Esophagus muscularis mucosa (tissue), 4 donors: ENCODE measurements at regions not wholly inside any gene's neighbourhood (a gene's known extent, or its start where the extent isn't known, plus 50 kb on each side); places are given as distances from the start of the nearest gene placed in this dataset.

ENCODE experiments used
- DNase-seq: peaks from one replicate; pipeline ENCODE4 v3.0.0-alpha.2; 2017; ENCODE audit errors: extremely low spot score
- H3K27ac ChIP-seq, 4 donors: fragments of 200-600 bp; sonication (generic); replicated peaks in 1 of 4; 1 replicate in 3 of 4; 2 replicates in 1 of 4; pipeline ENCODE4 v1.5.1; 2016 to 2019; ENCODE audit warnings: mild to moderate bottlenecking in 1 of 4
- H3K27me3 ChIP-seq, 4 donors: fragments of 200-600 bp; sonication (generic); one replicate each; pipeline versions ENCODE4 v1.5.1 to v1.6.0; 2016 to 2019
- H3K36me3 ChIP-seq, 4 donors: fragments of 200-600 bp; sonication (generic); one replicate each; pipeline ENCODE4 v1.5.1; 2016 to 2019
- H3K4me1 ChIP-seq, 4 donors: fragments of 200-600 bp; sonication (generic); one replicate each; pipeline ENCODE4 v1.5.1; 2016 to 2019
- H3K4me3 ChIP-seq, 4 donors: fragments of 200-600 bp; sonication (generic); 1 replicate in 2 of 4; 2 replicates in 2 of 4; pipeline ENCODE4 v1.5.1; 2016 to 2019; ENCODE audit warnings: mild to moderate bottlenecking in 4 of 4, moderate library complexity in 1 of 4
- H3K9me3 ChIP-seq, 4 donors: fragments of 200-600 bp; sonication (generic); 1 replicate in 3 of 4; 2 replicates in 1 of 4; pipeline ENCODE4 v1.5.1; 2016 to 2019
- EP300 ChIP-seq: sonication (generic); formaldehyde crosslinking; IDR thresholded peaks from one replicate; pipeline ENCODE4 v1.6.1; 2017; ENCODE audit warnings: antibody characterized with exemption
- POLR2A ChIP-seq: fragments of 450-650 bp; IDR thresholded peaks from one replicate; pipeline ENCODE4 v1.6.1; 2017; ENCODE audit warnings: antibody characterized with exemption, moderate library complexity, mild to moderate bottlenecking, low read depth
- POLR2AphosphoS5 ChIP-seq, 2 donors: sonication (generic); formaldehyde crosslinking; IDR thresholded peaks; one replicate each; pipeline ENCODE4 v1.6.1; 2017; ENCODE audit warnings: antibody characterized with exemption in 2 of 2
- WGBS: methylation state at CpG from one replicate; pipeline ENCODE4 v1.1.5; 2018; 5-methylcytosine and 5-hydroxymethylcytosine counted together
- intact Hi-C: fragments of 100-400 bp; cut with DNase I; formaldehyde crosslinking; loops from one replicate; pipeline ENCODE4 v1.15.1; 2023
- TF ChIP-seq, protein P1 (sequence below), 3 experiments: fragments of 200-600 bp in 2 of 3; fragments of 450-650 bp in 1 of 3; sonication (generic) in 2 of 3; IDR thresholded peaks; one replicate each; pipeline ENCODE4 v1.5.1; 2017 to 2019; ENCODE audit warnings: antibody characterized with exemption in 3 of 3, mild to moderate bottlenecking in 2 of 3, moderate library complexity in 1 of 3

DNA sequence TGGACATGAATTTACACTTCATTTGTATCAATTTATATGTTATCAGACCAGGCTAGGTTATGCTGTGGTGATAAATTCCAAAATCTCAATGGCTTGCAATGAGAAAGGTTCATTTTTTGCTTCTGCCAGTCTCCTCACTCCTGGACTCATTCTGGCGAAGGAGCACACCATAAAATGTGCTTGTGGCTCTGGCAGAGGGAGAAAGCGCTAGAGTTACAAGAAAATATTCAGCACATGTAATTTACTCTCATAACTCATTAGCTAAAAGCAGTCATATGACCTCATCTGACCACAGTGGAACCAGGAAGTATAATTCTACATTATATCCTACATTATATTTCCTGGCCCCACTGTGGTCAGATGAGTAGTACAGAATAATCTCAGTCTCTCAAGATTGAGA, 193.8 kb downstream of the BCHE start:
- peaks cover 3 to 30% (median 17%) of the 10 kb centered on the region in 4 donors for H3K4me1 ChIP-seq
- H3K36me3 ChIP-seq, result no peaks in the 10 kb centered on the region
- no peak overlapping the region for H3K4me3 ChIP-seq
- intact Hi-C loops, result no loop called here
- no peaks in the 10 kb centered on the region for H3K27me3 ChIP-seq
- peak overlapping the region; percentile 79 to 85 (median 82) for H3K27ac ChIP-seq
- no peak for DNase-seq
- no peak for TF ChIP-seq POLR2A
- 68% methylated on average over 2 of the region's 2 CpGs for WGBS
- H3K9me3 ChIP-seq, result peaks cover 0 to 8% (median 6%) of the 10 kb centered on the region in 4 donors

GRCh38 chr3:165642761-165643420, 194.3 kb downstream of the BCHE start:
- H3K9me3 ChIP-seq, result peaks cover 0 to 8% (median 6%) of the 10 kb centered on the region in 4 donors
- DNase-seq, result peak; percentile 92
- H3K4me1 ChIP-seq, result peaks cover 3 to 30% (median 17%) of the 10 kb centered on the region in 4 donors
- WGBS, result 18% methylated on average over 4 of the region's 4 CpGs
- H3K4me3 ChIP-seq, result peak overlapping the region in 1 of 4 donors; percentile 30
- TF ChIP-seq, protein P1, sequence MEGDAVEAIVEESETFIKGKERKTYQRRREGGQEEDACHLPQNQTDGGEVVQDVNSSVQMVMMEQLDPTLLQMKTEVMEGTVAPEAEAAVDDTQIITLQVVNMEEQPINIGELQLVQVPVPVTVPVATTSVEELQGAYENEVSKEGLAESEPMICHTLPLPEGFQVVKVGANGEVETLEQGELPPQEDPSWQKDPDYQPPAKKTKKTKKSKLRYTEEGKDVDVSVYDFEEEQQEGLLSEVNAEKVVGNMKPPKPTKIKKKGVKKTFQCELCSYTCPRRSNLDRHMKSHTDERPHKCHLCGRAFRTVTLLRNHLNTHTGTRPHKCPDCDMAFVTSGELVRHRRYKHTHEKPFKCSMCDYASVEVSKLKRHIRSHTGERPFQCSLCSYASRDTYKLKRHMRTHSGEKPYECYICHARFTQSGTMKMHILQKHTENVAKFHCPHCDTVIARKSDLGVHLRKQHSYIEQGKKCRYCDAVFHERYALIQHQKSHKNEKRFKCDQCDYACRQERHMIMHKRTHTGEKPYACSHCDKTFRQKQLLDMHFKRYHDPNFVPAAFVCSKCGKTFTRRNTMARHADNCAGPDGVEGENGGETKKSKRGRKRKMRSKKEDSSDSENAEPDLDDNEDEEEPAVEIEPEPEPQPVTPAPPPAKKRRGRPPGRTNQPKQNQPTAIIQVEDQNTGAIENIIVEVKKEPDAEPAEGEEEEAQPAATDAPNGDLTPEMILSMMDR (IDR thresholded peaks at IDR 0.05), result no peak
- peak in 1 of 2 donors; percentile 78 for TF ChIP-seq POLR2AphosphoS5 (IDR thresholded peaks at IDR 0.05)
- intact Hi-C loops, result no loop called here
- H3K27me3 ChIP-seq, result no peaks in the 10 kb centered on the region
- H3K27ac ChIP-seq, result peak overlapping the region; percentile 79 to 85 (median 82)
- no peaks in the 10 kb centered on the region for H3K36me3 ChIP-seq

DNA sequence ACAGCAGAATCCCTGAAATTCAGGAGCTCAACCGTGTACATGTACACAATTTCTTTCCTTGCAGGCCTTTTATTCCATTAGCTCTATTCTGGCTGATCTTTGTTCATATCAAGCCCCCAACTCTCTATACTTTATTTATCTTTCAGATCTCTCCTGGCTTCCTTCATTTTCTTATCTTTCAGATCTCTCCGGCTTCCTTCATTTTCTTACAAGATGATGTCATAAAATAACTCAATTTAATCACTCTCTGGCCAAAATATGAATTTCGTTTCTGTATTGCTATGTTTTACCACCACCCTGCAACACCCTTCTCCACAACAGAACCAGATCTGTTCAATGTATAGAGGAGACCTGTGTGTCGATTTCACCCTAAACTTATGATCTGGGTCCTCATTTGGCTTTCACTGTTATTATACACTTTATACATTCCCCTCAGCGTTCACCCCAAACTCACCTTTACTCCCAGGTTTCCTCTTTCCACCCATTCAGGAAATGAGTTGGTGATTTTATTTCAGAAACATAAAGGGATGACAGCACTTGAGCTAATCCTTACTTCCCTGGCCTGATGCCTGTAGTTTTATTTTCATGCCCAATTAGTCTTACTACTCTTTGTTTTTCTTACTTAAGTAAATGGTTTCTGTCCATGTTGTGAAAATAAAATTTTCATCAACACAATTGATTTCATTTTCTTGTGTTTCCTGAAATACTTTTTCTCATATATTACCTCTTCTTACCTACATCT, 195.5 kb downstream of the BCHE start:
- H3K4me1 ChIP-seq, result peaks cover 3 to 30% (median 17%) of the 10 kb centered on the region in 4 donors
- no peak for DNase-seq
- peaks cover 0 to 8% (median 6%) of the 10 kb centered on the region in 4 donors for H3K9me3 ChIP-seq
- WGBS, result 78% methylated on average over 5 of the region's 5 CpGs
- intact Hi-C loops, result no loop called here
- no peaks in the 10 kb centered on the region for H3K36me3 ChIP-seq
- TF ChIP-seq EP300, result no peak
- no peak for TF ChIP-seq POLR2A
- TF ChIP-seq, protein P1 (IDR thresholded peaks at IDR 0.05), result no peak
- no peak for TF ChIP-seq POLR2AphosphoS5 (IDR thresholded peaks at IDR 0.05)
- no peak overlapping the region for H3K4me3 ChIP-seq
- H3K27me3 ChIP-seq, result no peaks in the 10 kb centered on the region
- H3K27ac ChIP-seq, result peak overlapping the region in 3 of 4 donors; percentile 3 to 79 (median 4)

- Histone ChIP-seq H3K27ac (no peak overlapping the region), H3K36me3 (no peaks in the 10 kb centered on the region), H3K4me3 (no peak overlapping the region), H3K27me3 (no peaks in the 10 kb centered on the region), H3K9me3 (peaks cover 0 to 7% (median 6%) of the 10 kb centered on the region in 4 donors), H3K4me1 (peaks cover 3 to 30% (median 17%) of the 10 kb centered on the region in 4 donors)
- no peak for DNase-seq
- 83% methylated on average over 1 of the region's 1 CpG for WGBS
- intact Hi-C loops, result no loop called here
- TF ChIP-seq, protein P1 (IDR thresholded peaks at IDR 0.05), result no peak
- TF ChIP-seq EP300 (no peak), POLR2A (no peak), POLR2AphosphoS5 (IDR thresholded peaks at IDR 0.05) (no peak)
Measured at GRCh38 chr3:165640970-165641369, 196.3 kb downstream of the BCHE start.

GRCh38 chr3:165640031-165640430, 197.2 kb downstream of the BCHE start:
- no peak overlapping the region for H3K4me3 ChIP-seq
- no peaks in the 10 kb centered on the region for H3K27me3 ChIP-seq
- DNase-seq, result no peak
- H3K9me3 ChIP-seq, result no peaks in the 10 kb centered on the region
- intact Hi-C loops, result no loop called here
- TF ChIP-seq EP300, result no peak
- no peak for TF ChIP-seq POLR2AphosphoS5 (IDR thresholded peaks at IDR 0.05)
- TF ChIP-seq POLR2A, result no peak
- TF ChIP-seq, protein P1 (IDR thresholded peaks at IDR 0.05), result no peak
- H3K4me1 ChIP-seq, result peaks cover 3 to 30% (median 17%) of the 10 kb centered on the region in 4 donors
- H3K36me3 ChIP-seq, result no peaks in the 10 kb centered on the region
- no peak overlapping the region for H3K27ac ChIP-seq
- 78% methylated on average over 1 of the region's 1 CpG for WGBS
